ENCODE measurements at regions not wholly inside any gene's neighbourhood (a gene's known extent, or its start where the extent isn't known, plus 50 kb on each side); places are given as distances from the start of the nearest gene placed in this dataset.

DNA sequence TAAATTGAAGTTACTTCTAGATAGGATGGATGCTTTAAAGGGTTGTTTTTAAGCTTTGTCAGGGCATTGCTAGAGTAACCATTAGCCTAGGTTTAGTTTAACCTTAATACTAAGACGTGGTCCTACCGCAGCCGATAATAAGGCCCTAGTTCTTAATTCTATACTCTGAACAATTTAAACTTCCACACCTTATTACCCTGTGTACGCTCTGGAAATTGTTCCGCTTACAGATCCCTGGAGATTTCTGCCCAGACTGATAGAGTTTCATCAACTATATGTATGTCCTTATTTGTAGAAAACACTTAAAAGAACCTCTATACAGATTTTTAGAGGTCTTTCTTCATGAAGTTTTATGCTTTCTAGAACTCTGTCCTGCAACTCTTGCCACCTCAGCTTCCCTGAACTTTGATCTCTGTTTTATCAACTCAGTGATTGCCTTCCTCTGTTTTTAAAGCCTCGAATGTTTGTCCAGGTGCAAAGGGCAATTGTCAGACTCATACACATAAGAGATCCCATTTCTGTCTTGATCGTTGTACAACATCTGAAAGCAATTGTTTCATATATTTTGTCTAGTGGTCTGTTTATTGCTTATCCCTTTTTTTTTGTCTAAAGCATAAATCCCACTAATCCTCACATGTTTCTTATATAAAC, 71.1 kb upstream of the VCX start (continued):
- TF ChIP-seq, protein P1, sequence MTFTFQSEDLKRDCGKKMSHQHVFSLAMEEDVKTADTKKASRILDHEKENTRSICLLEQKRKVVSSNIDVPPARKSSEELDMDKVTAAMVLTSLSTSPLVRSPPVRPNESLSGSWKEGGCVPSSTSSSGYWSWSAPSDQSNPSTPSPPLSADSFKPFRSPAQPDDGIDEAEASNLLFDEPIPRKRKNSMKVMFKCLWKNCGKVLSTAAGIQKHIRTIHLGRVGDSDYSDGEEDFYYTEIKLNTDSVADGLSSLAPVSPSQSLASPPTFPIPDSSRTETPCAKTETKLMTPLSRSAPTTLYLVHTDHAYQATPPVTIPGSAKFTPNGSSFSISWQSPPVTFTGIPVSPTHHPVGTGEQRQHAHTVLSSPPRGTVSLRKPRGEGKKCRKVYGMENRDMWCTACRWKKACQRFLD (CRISPR knock-in tag; IDR thresholded peaks at IDR 0.05; ENCODE audit: borderline replicate concordance), result no peak
- 0 out of 2 replicates have a peak, but pooled peaks have one; percentile 17 for TF ChIP-seq HDAC1 (CRISPR knock-in tag; IDR thresholded peaks at IDR 0.05)
- TF ChIP-seq BHLHE40 (IDR thresholded peaks at IDR 0.05; ENCODE audit: low read length), result no peak
- peak in 1 of 2 experiments; percentile 35; a peak in 1 of 4 replicates for TF ChIP-seq NR2F1 (CRISPR knock-in tag; IDR thresholded peaks at IDR 0.05)
- no peak for TF ChIP-seq ZNF3 (CRISPR knock-in tag; IDR thresholded peaks at IDR 0.05)
- TF ChIP-seq CEBPB (IDR thresholded peaks at IDR 0.05; ENCODE audit: borderline replicate concordance, low read depth, low read length), result 0 out of 2 replicates have a peak, but pooled peaks have one; percentile 0
- peak; percentile 70; the same call in 1 of the 2 replicates for TF ChIP-seq GATAD2A (CRISPR knock-in tag; IDR thresholded peaks at IDR 0.05)
- TF ChIP-seq, protein P2, sequence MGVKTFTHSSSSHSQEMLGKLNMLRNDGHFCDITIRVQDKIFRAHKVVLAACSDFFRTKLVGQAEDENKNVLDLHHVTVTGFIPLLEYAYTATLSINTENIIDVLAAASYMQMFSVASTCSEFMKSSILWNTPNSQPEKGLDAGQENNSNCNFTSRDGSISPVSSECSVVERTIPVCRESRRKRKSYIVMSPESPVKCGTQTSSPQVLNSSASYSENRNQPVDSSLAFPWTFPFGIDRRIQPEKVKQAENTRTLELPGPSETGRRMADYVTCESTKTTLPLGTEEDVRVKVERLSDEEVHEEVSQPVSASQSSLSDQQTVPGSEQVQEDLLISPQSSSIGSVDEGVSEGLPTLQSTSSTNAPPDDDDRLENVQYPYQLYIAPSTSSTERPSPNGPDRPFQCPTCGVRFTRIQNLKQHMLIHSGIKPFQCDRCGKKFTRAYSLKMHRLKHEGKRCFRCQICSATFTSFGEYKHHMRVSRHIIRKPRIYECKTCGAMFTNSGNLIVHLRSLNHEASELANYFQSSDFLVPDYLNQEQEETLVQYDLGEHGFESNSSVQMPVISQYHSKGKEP (CRISPR knock-in tag; IDR thresholded peaks at IDR 0.05), result no peak
- TF ChIP-seq, protein P3, sequence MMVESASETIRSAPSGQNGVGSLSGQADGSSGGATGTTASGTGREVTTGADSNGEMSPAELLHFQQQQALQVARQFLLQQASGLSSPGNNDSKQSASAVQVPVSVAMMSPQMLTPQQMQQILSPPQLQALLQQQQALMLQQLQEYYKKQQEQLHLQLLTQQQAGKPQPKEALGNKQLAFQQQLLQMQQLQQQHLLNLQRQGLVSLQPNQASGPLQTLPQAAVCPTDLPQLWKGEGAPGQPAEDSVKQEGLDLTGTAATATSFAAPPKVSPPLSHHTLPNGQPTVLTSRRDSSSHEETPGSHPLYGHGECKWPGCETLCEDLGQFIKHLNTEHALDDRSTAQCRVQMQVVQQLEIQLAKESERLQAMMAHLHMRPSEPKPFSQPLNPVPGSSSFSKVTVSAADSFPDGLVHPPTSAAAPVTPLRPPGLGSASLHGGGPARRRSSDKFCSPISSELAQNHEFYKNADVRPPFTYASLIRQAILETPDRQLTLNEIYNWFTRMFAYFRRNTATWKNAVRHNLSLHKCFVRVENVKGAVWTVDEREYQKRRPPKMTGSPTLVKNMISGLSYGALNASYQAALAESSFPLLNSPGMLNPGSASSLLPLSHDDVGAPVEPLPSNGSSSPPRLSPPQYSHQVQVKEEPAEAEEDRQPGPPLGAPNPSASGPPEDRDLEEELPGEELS (CRISPR knock-in tag; IDR thresholded peaks at IDR 0.05), result peak; percentile 40; the same call in 1 of the 2 replicates
- TF ChIP-seq HMG20A (CRISPR knock-in tag; IDR thresholded peaks at IDR 0.05; ENCODE audit: borderline replicate concordance), result peak; percentile 55; the same call in 1 of the 2 replicates
- TF ChIP-seq, protein P4, sequence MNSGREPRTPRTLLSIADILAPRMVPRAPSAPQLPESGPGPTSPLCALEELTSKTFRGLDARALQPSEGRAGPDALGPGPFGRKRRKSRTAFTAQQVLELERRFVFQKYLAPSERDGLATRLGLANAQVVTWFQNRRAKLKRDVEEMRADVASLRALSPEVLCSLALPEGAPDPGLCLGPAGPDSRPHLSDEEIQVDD (CRISPR knock-in tag; IDR thresholded peaks at IDR 0.05; ENCODE audit: borderline replicate concordance), result no peak
- TF ChIP-seq ZNF343 (CRISPR knock-in tag; IDR thresholded peaks at IDR 0.05), result no peak
- TF ChIP-seq, protein P5, sequence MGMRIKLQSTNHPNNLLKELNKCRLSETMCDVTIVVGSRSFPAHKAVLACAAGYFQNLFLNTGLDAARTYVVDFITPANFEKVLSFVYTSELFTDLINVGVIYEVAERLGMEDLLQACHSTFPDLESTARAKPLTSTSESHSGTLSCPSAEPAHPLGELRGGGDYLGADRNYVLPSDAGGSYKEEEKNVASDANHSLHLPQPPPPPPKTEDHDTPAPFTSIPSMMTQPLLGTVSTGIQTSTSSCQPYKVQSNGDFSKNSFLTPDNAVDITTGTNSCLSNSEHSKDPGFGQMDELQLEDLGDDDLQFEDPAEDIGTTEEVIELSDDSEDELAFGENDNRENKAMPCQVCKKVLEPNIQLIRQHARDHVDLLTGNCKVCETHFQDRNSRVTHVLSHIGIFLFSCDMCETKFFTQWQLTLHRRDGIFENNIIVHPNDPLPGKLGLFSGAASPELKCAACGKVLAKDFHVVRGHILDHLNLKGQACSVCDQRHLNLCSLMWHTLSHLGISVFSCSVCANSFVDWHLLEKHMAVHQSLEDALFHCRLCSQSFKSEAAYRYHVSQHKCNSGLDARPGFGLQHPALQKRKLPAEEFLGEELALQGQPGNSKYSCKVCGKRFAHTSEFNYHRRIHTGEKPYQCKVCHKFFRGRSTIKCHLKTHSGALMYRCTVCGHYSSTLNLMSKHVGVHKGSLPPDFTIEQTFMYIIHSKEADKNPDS (CRISPR knock-in tag; IDR thresholded peaks at IDR 0.05), result no peak
- TF ChIP-seq ZNF841 (CRISPR knock-in tag; IDR thresholded peaks at IDR 0.05; ENCODE audit: borderline replicate concordance), result no peak
- TF ChIP-seq, protein P6, sequence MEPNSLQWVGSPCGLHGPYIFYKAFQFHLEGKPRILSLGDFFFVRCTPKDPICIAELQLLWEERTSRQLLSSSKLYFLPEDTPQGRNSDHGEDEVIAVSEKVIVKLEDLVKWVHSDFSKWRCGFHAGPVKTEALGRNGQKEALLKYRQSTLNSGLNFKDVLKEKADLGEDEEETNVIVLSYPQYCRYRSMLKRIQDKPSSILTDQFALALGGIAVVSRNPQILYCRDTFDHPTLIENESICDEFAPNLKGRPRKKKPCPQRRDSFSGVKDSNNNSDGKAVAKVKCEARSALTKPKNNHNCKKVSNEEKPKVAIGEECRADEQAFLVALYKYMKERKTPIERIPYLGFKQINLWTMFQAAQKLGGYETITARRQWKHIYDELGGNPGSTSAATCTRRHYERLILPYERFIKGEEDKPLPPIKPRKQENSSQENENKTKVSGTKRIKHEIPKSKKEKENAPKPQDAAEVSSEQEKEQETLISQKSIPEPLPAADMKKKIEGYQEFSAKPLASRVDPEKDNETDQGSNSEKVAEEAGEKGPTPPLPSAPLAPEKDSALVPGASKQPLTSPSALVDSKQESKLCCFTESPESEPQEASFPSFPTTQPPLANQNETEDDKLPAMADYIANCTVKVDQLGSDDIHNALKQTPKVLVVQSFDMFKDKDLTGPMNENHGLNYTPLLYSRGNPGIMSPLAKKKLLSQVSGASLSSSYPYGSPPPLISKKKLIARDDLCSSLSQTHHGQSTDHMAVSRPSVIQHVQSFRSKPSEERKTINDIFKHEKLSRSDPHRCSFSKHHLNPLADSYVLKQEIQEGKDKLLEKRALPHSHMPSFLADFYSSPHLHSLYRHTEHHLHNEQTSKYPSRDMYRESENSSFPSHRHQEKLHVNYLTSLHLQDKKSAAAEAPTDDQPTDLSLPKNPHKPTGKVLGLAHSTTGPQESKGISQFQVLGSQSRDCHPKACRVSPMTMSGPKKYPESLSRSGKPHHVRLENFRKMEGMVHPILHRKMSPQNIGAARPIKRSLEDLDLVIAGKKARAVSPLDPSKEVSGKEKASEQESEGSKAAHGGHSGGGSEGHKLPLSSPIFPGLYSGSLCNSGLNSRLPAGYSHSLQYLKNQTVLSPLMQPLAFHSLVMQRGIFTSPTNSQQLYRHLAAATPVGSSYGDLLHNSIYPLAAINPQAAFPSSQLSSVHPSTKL (CRISPR knock-in tag; IDR thresholded peaks at IDR 0.05), result peak; percentile 87
- peak; percentile 37; the same call in 1 of the 2 replicates for TF ChIP-seq TBX2 (CRISPR knock-in tag; IDR thresholded peaks at IDR 0.05; ENCODE audit: borderline replicate concordance)
- peak; percentile 39; the same call in 1 of the 2 replicates for TF ChIP-seq TCF7 (IDR thresholded peaks at IDR 0.05; ENCODE audit: low read depth)
- peak; percentile 55; the same call in 1 of the 2 replicates for TF ChIP-seq TBX3 (IDR thresholded peaks at IDR 0.05; ENCODE audit: borderline replicate concordance)

All from HepG2 (cell line).